ENCODE measurements at regions not wholly inside any gene's neighbourhood (a gene's known extent, or its start where the extent isn't known, plus 50 kb on each side); places are given as distances from the start of the nearest gene placed in this dataset.

DNA sequence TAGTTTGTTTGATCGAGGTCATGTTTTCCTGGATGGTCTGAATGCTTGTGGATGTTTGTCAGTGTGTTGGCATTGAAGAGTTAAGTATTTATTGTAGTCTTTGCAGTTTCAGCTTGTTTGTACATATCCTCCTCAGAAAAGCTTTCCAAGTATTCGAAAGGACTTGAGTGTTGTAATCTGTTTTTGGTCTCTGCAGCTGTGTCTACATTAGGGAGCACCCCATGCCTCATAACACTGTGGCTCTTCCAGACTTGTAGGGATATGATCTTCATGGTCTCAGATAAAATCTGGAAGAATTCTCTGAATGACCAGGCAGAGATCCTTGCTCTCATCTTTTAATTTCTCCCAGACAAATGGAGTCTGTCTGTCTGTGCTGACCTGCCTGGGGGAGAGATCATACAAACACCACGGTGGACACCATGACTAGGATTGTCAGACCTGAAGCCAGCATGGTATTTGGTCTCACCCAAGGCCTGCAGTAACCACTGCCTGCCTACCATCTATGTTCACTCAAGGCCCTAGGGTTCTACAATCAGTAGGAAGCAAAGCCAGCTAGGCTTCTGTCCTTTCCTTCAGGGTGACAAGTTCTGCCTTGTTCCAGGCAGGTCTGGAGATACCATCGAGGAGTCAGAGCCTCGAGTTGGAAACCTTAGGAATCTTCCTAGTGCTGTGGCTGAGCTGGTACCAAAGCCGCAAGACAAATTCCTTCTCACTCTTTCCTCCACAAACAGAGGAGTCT is 114.7 kb upstream of the KHDRBS2 start:
- Histone ChIP-seq H3K4me3 (ENCODE audit: low read depth, low read length, poor library complexity, severe bottlenecking) (no peak overlapping the region), H3K9me2 (ENCODE audit: low read depth, low read length) (no peaks in the 10 kb centered on the region), H3K4me2 (ENCODE audit: low read length) (no peak overlapping the region), H3K27me3 (ENCODE audit: insufficient read depth, low read length) (no peaks in the 10 kb centered on the region), H3K27ac (ENCODE audit: low read depth, low read length, poor library complexity, severe bottlenecking) (no peak overlapping the region), H2AFZ (ENCODE audit: low read length) (no peak overlapping the region), H3F3A (ENCODE audit: insufficient read depth, low read length) (no peaks in the 10 kb centered on the region), H3K79me2 (ENCODE audit: insufficient read depth, low read length) (no peaks in the 10 kb centered on the region), H3K9me3 (ENCODE audit: low read length) (no peaks in the 10 kb centered on the region), H4K20me1 (ENCODE audit: insufficient read depth, low read length) (no peaks in the 10 kb centered on the region), H3K36me3 (ENCODE audit: insufficient read depth, low read length) (no peaks in the 10 kb centered on the region), H3K4me1 (ENCODE audit: insufficient read depth, low read length, severe bottlenecking) (no peaks in the 10 kb centered on the region), H3K9ac (ENCODE audit: low read length) (no peak overlapping the region)
- TF ChIP-seq CTCF (IDR thresholded peaks at IDR 0.05; ENCODE audit: low read length): no peak
- TF ChIP-seq EZH2 (IDR thresholded peaks at IDR 0.05; ENCODE audit: borderline replicate concordance, low read length): no peak

GRCh38 chr6:62393608-62394007 is 107.6 kb upstream of the KHDRBS2 start:
- H3F3A ChIP-seq (ENCODE audit: insufficient read depth, low read length): no peaks in the 10 kb centered on the region
- no peak overlapping the region for H2AFZ ChIP-seq (ENCODE audit: low read length)
- no peak overlapping the region for H3K9ac ChIP-seq (ENCODE audit: low read length)
- TF ChIP-seq EZH2 (IDR thresholded peaks at IDR 0.05; ENCODE audit: borderline replicate concordance, low read length): no peak
- no peak overlapping the region for H3K4me2 ChIP-seq (ENCODE audit: low read length)
- no peaks in the 10 kb centered on the region for H3K9me3 ChIP-seq (ENCODE audit: low read length)
- H3K36me3 ChIP-seq (ENCODE audit: insufficient read depth, low read length): no peaks in the 10 kb centered on the region
- no peaks in the 10 kb centered on the region for H3K79me2 ChIP-seq (ENCODE audit: insufficient read depth, low read length)
- H3K4me3 ChIP-seq (ENCODE audit: low read depth, low read length, poor library complexity, severe bottlenecking): no peak overlapping the region
- no peaks in the 10 kb centered on the region for H3K4me1 ChIP-seq (ENCODE audit: insufficient read depth, low read length, severe bottlenecking)
- no peak overlapping the region for H3K27ac ChIP-seq (ENCODE audit: low read depth, low read length, poor library complexity, severe bottlenecking)
- H3K27me3 ChIP-seq (ENCODE audit: insufficient read depth, low read length): no peaks in the 10 kb centered on the region
- no peaks in the 10 kb centered on the region for H4K20me1 ChIP-seq (ENCODE audit: insufficient read depth, low read length)
- H3K9me2 ChIP-seq (ENCODE audit: low read depth, low read length): no peaks in the 10 kb centered on the region

DNA sequence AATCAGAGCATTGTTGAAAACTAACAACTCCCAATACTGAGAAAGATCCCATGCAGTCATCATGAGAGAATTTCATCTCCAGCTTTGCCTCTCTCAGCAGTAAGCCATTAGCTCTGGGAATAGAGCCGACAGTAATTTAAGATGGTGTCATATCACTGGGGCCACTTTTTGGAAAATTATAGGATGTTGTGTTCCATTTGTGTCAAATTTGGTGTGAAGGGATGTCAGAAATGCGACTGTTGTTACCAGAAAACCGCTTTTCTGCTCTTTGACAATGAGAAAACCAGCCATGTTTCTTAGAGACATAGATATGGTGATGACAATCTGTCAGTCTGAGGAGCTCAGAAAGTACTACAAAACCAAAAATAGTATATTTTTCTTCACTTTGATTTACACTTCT is 106.3 kb upstream of the KHDRBS2 start:
- H3K4me2 ChIP-seq (ENCODE audit: low read length): no peak overlapping the region

More for the DNA sequence above, 106.3 kb upstream of the KHDRBS2 start:
- Histone ChIP-seq H3K27ac (ENCODE audit: low read depth, low read length, poor library complexity, severe bottlenecking) (no peak overlapping the region), H3K9ac (ENCODE audit: low read length) (no peak overlapping the region), H3K36me3 (ENCODE audit: insufficient read depth, low read length) (no peaks in the 10 kb centered on the region), H3F3A (ENCODE audit: insufficient read depth, low read length) (no peaks in the 10 kb centered on the region), H3K79me2 (ENCODE audit: insufficient read depth, low read length) (no peaks in the 10 kb centered on the region), H2AFZ (ENCODE audit: low read length) (no peak overlapping the region), H3K9me3 (ENCODE audit: low read length) (no peaks in the 10 kb centered on the region), H4K20me1 (ENCODE audit: insufficient read depth, low read length) (no peaks in the 10 kb centered on the region), H3K27me3 (ENCODE audit: insufficient read depth, low read length) (no peaks in the 10 kb centered on the region), H3K4me1 (ENCODE audit: insufficient read depth, low read length, severe bottlenecking) (no peaks in the 10 kb centered on the region), H3K4me3 (ENCODE audit: low read depth, low read length, poor library complexity, severe bottlenecking) (no peak overlapping the region), H3K9me2 (ENCODE audit: low read depth, low read length) (no peaks in the 10 kb centered on the region)
- TF ChIP-seq CTCF (IDR thresholded peaks at IDR 0.05; ENCODE audit: low read length) (no peak), EZH2 (IDR thresholded peaks at IDR 0.05; ENCODE audit: borderline replicate concordance, low read length) (no peak)

Data from OCI-LY1 (cell line).